ENCODE measurements at regions not wholly inside any gene's neighbourhood (a gene's known extent, or its start where the extent isn't known, plus 50 kb on each side); places are given as distances from the start of the nearest gene placed in this dataset.

DNA sequence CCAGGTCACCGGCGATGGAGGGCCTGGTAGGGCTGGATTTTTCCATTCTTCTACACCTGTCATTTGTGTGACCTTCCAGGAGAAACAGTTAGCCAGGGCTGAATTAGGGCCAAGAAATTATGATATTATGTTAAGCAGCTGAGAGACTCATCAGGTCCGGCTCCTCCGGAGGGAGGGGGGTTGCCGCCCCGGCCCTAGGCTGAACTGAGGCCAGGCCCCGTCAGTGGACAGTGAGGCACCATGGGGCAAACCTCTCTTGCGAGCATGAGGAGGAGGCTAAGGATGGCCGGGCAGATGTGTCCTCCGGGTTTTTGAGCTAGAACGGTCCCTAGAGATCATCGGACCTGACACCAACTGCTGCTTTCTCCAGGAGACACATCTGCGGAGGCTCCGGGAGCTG, 150.1 kb downstream of the SOX11 start:
- Histone ChIP-seq H2BK5ac (ENCODE audit: insufficient read length, low read length) (no peak overlapping the region), H3K9ac (ENCODE audit: extremely low read depth, insufficient read length, low read length) (no peak overlapping the region), H3K79me2 (ENCODE audit: insufficient read depth, low read length) (no peaks in the 10 kb centered on the region), H2BK15ac (ENCODE audit: low read depth, low read length) (no peak overlapping the region), H2AFZ (ENCODE audit: low read length) (no peak overlapping the region), H3K56ac (ENCODE audit: insufficient read length, low read depth, low read length) (no peak overlapping the region), H3K9me3 (ENCODE audit: control insufficient read depth, low read depth, low read length) (no peaks in the 10 kb centered on the region), H3K14ac (ENCODE audit: insufficient read depth, low read length) (no peak overlapping the region), H3K4me1 (ENCODE audit: insufficient read depth, low read length) (no peaks in the 10 kb centered on the region), H2BK120ac (ENCODE audit: low read depth, low read length, poor library complexity, severe bottlenecking) (no peak overlapping the region), H4K5ac (ENCODE audit: insufficient read length, low read depth, low read length) (no peak overlapping the region), H4K8ac (replicated peaks; ENCODE audit: insufficient read length, low read depth, low read length) (no peak overlapping the region), H4K91ac (ENCODE audit: insufficient read length, low read depth, low read length) (no peak overlapping the region), H3K4me2 (ENCODE audit: insufficient read depth, insufficient read length, low read length) (no peak overlapping the region), H4K20me1 (ENCODE audit: control insufficient read depth, insufficient read depth, insufficient read length) (no peaks in the 10 kb centered on the region), H3K27me3 (ENCODE audit: insufficient read depth, low read length) (no peaks in the 10 kb centered on the region; the same call in 1 of the 2 replicates), H3K79me1 (ENCODE audit: insufficient read depth, low read depth, low read length, poor library complexity, severe bottlenecking) (no peaks in the 10 kb centered on the region), H3K18ac (ENCODE audit: insufficient read length, low read depth, low read length) (no peak overlapping the region), H3T11ph (ENCODE audit: low read length) (no peak overlapping the region), H2BK12ac (ENCODE audit: insufficient read length, low read depth, low read length) (no peak overlapping the region), H3K27ac (ENCODE audit: insufficient read length, low read depth, low read length) (no peak overlapping the region), H3K23me2 (ENCODE audit: insufficient read length, low read depth, low read length, poor library complexity, severe bottlenecking) (peaks cover 3% of the 10 kb centered on the region), H3K4ac (ENCODE audit: low read depth, low read length) (no peak overlapping the region), H2AK5ac (ENCODE audit: insufficient read length, low read length) (no peak overlapping the region), H3K23ac (ENCODE audit: insufficient read length, low read depth, low read length) (no peak overlapping the region), H2BK20ac (ENCODE audit: low read depth, low read length, poor library complexity, severe bottlenecking) (no peak overlapping the region)
- Mint-ChIP-seq H3K27ac (no peak overlapping the region), H3K4me1 (peaks cover 0 to 5% of the 10 kb centered on the region in 2 experiments; a peak in 3 of 4 replicates), H3K36me3 (ENCODE audit: insufficient read depth in 1 of 3, low read depth in 3 of 3) (no peaks in the 10 kb centered on the region), H3K9me3 (no peaks in the 10 kb centered on the region), H3K27me3 (ENCODE audit: low read depth) (no peaks in the 10 kb centered on the region; the same call in 1 of the 2 replicates), H3K4me3 (no peak overlapping the region)
- no peak for DNase-seq
- TF ChIP-seq, protein P1, sequence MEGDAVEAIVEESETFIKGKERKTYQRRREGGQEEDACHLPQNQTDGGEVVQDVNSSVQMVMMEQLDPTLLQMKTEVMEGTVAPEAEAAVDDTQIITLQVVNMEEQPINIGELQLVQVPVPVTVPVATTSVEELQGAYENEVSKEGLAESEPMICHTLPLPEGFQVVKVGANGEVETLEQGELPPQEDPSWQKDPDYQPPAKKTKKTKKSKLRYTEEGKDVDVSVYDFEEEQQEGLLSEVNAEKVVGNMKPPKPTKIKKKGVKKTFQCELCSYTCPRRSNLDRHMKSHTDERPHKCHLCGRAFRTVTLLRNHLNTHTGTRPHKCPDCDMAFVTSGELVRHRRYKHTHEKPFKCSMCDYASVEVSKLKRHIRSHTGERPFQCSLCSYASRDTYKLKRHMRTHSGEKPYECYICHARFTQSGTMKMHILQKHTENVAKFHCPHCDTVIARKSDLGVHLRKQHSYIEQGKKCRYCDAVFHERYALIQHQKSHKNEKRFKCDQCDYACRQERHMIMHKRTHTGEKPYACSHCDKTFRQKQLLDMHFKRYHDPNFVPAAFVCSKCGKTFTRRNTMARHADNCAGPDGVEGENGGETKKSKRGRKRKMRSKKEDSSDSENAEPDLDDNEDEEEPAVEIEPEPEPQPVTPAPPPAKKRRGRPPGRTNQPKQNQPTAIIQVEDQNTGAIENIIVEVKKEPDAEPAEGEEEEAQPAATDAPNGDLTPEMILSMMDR (conservative IDR thresholded peaks at IDR 0.05), result no peak
- WGBS (ENCODE audit: extremely low coverage, insufficient read length, low lambda C conversion rate), result no CpG with 5 or more reads among the region's 14 CpGs

All from H9 (cell line).